GM19043 (cell line): ENCODE measurements at regions not wholly inside any gene's neighbourhood (a gene's known extent, or its start where the extent isn't known, plus 50 kb on each side); places are given as distances from the start of the nearest gene placed in this dataset.
"Not testable (repeated sequence)": the region's sequence is repeated elsewhere in the genome, so short reads cannot be mapped to it uniquely, and the experiment has no call there.

Experiments
- ATAC-seq: cut with Tn5 transposase; IDR thresholded peaks from one replicate; pipeline ENCODE4 v1.9.1; 2021; ENCODE audit warnings: low read depth; ENCODE audit not compliant: unreplicated experiment

- ATAC-seq, result no peak
Observed at GRCh38 chr6:134590004-134590403, 272.1 kb upstream of the SGK1 start.

DNA sequence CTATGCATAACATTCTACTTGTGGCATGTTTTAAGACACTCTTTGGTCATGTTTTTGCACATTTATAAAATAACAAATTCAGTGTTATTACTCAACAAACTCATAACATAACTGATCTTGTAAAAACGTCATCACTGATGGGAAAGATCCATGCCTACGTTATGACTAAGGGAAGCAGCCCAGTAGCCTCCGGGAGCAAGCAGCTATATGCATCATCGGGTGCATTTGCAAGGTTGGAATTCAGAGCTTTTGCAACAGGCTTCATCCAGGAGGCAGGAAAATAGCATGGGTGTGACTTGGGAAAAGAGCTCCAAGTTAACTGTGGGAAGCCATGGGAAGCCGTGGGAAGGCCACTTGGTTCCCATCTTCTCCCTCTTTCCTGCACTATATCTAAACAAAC lies 271.6 kb upstream of the SGK1 start:
- no peak for ATAC-seq

- no peak for ATAC-seq
Observed at GRCh38 chr6:134588267-134588666, 270.4 kb upstream of the SGK1 start.

GRCh38 chr6:134585517-134585873 lies 267.6 kb upstream of the SGK1 start:
- no peak for ATAC-seq

GRCh38 chr6:134584847-134585516 lies 267.1 kb upstream of the SGK1 start:
- ATAC-seq, result no peak

DNA sequence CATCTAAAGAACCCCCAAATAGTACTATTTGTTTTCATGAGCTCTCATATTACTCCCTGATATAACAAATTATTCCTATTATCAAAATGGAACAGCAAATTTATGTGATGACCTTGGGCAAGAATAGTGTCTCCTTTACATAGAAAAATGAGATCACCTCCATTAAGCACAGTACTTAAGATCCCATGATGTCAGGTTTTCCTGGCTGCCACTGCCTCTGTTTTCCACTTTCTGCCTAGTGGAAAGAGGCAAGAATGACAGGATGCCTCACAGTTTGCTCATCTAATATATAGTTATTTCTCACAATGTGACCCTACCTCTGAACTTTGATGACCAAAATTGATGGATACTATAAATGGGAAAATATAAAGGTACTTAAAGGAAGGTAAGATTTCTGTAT lies 260.1 kb upstream of the SGK1 start:
- ATAC-seq, result no peak

- ATAC-seq, result no peak
Observed at GRCh38 chr6:134575221-134575620, 257.3 kb upstream of the SGK1 start.

DNA sequence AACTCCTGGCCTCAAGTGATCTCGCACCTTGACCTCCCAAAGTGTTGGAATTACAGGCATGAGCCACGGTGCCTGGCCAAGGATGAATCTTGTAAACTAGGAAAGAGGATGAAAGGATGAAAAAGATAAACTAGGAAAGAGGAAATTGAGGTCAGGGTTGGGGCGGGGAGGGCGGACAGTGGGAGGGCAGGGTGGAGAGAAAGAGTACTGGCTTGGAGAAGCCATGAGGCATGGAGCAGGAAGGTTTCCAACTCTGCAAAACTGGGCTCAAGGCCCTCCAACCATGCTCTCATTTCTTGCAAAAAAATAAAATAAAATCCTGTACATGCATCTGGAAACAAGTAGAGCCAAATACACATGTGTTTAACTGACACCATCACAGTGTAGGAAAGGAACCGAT lies 256.6 kb upstream of the SGK1 start:
- no peak for ATAC-seq

- not testable (repeated sequence) for ATAC-seq
Observed at GRCh38 chr6:134569996-134570395, 252.1 kb upstream of the SGK1 start.

DNA sequence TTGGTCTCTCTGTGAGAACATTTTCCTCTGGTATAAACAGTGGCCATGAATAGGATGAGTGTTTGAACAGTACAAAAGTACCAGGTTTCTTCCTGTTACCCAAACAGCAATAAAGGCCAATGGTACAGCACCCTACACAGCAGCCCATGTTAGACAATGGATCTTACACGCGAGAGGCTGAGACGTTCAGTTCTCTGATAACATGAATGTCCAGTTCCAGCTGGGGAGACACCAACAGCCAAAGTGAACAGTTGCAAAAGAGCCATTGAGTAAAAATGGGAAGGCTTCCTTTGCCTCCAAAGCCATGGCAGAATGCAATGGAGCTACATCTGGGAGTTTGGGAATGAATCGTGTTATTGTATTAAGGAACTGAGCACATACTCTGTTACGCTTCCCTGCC lies 246.8 kb upstream of the SGK1 start:
- ATAC-seq, result no peak

DNA sequence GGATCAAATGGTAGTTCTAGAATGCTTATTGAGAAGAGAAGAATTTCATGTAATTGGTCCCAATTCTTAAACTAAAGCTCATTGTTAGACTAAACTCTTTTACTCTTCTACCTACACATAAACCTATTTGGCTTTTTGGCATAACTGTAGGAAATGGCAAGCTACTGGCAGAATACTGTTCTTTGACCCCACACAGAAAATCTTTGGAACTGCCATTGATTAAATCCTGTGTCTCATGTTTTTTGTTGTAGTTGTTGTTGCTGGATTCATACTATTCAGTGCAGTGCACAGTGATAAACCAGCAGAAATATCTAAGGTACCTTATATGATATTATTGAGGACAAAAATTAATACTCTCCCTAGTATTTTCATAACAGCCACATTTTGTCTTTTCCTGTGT lies 242.1 kb upstream of the SGK1 start:
- ATAC-seq, result no peak

- ATAC-seq, result no peak
Observed at GRCh38 chr6:134557509-134557908, 239.6 kb upstream of the SGK1 start.

- no peak for ATAC-seq
Observed at GRCh38 chr6:134555672-134556071, 237.8 kb upstream of the SGK1 start.

DNA sequence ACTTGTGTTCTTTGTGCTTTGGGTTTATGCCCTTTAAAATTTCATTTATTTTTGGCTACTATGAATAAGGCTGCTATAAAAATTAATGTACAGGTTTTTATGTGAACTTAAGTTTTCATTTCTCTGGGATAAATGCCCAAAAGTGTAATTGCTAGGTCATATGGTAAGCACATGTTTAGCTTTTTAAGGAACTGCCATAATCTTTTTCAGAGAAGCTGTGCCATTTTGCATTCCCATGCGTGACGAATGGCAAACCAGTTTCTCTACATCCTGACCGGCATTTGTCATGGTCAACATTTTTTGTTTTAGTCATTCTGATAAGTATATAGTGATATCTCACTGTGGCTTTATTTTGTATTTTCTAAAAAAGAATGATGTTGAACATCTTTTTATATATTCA lies 236.0 kb upstream of the SGK1 start:
- no peak for ATAC-seq

- no peak for ATAC-seq
Observed at GRCh38 chr6:134551245-134551960, 233.5 kb upstream of the SGK1 start.

GRCh38 chr6:134550604-134551003 lies 232.7 kb upstream of the SGK1 start:
- no peak for ATAC-seq

DNA sequence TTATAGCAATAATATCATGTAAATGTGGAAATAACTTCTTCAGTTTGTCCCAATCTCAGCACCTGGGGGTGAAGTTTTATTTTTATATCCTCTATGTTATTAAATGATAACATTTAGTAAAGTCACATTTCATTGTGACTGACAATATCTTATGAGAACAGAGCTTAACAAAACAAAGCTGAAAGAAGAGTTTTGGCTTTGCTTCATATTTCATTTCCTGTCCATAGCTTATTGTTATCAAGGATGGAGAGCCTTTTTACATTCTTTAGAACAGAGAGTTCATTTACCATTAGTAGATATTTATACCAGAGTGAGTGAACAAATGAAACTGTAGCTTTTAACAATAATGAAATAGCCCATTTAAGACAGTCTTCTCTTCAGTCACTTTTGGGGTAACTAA lies 231.9 kb upstream of the SGK1 start:
- ATAC-seq, result no peak

- no peak for ATAC-seq
Observed at GRCh38 chr6:134546962-134547645, 229.2 kb upstream of the SGK1 start.

GRCh38 chr6:134544737-134545136 lies 226.8 kb upstream of the SGK1 start:
- no peak for ATAC-seq

- no peak for ATAC-seq
Observed at GRCh38 chr6:134543128-134543527, 225.2 kb upstream of the SGK1 start.

- ATAC-seq, result no peak
Observed at GRCh38 chr6:134541001-134541400, 223.1 kb upstream of the SGK1 start.

DNA sequence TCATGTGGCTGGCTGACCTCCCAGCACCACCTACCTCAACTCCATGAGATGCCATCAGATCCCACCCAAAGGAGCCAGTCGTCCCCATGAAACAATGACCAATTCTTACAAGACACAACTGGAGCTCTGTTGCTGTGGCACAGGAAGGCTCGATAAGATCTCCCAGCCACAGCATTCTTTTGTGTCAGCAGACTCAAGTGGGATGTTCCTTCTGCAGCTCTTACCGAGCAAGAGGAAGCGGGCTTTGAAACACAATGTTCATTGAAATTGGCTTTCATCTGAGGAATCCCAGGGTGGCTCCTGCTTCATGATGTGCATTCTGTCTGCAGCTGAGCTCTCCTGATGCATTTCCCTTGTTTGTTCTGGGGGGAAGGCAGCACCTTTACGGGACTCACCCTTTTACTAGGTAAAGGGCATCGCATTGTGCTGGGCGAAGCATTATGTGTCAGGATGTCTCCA lies 222.0 kb upstream of the SGK1 start:
- ATAC-seq, result no peak
